ENCODE measurements at regions not wholly inside any gene's neighbourhood (a gene's known extent, or its start where the extent isn't known, plus 50 kb on each side); places are given as distances from the start of the nearest gene placed in this dataset.
A peak's percentile ranks its signal among the peaks of the same experiment; 100 is the strongest.
"Not testable (repeated sequence)": the region's sequence is repeated elsewhere in the genome, so short reads cannot be mapped to it uniquely, and the experiment has no call there.

DNA sequence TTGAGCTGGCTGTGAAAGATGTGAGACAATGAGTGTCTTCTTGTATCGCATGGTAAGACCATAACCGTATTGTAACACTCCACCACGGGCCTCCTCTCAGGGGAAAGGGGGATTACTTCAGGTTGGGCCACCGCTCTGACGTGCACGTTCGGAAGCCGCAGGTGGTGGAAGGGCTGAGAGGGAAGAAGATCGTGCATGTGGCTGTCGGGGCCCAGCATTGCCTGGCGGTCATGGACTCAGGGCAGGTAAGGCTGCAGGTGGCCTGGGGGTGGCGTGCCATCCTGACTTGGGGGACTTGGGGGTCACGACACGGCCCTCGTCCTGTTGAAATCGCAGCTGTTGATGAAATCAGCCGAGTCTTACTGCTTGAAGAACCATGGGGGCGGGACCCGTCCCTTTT is 87.3 kb upstream of the FAN1 start:
- intact Hi-C loops (cut with DNase I), result no loop called here
- no peak for ATAC-seq

GRCh38 chr15:30823068-30823813 is 80.5 kb upstream of the FAN1 start:
- not testable (repeated sequence) for ATAC-seq
- 84 to 90% (median 87%) methylated on average over 14 to 15 of the region's 15 CpGs for WGBS, 3 donors
- H3K4me3 ChIP-seq, result peak overlapping the region; percentile 26

More for the DNA sequence above, 87.3 kb upstream of the FAN1 start:
- no peak for DNase-seq
- H3K4me3 ChIP-seq, result no peak overlapping the region
- no peaks in the 10 kb centered on the region for H3K4me1 ChIP-seq
- H3K9me3 ChIP-seq, result no peaks in the 10 kb centered on the region
- 80 to 86% (median 83%) methylated on average over 19 of the region's 19 CpGs for WGBS, 3 donors
- no peak overlapping the region for H3K27ac ChIP-seq
- H3K27me3 ChIP-seq (ENCODE audit: insufficient read depth in 3 of 3, low read length in 2 of 3), result no peaks in the 10 kb centered on the region
- TF ChIP-seq, protein P1, sequence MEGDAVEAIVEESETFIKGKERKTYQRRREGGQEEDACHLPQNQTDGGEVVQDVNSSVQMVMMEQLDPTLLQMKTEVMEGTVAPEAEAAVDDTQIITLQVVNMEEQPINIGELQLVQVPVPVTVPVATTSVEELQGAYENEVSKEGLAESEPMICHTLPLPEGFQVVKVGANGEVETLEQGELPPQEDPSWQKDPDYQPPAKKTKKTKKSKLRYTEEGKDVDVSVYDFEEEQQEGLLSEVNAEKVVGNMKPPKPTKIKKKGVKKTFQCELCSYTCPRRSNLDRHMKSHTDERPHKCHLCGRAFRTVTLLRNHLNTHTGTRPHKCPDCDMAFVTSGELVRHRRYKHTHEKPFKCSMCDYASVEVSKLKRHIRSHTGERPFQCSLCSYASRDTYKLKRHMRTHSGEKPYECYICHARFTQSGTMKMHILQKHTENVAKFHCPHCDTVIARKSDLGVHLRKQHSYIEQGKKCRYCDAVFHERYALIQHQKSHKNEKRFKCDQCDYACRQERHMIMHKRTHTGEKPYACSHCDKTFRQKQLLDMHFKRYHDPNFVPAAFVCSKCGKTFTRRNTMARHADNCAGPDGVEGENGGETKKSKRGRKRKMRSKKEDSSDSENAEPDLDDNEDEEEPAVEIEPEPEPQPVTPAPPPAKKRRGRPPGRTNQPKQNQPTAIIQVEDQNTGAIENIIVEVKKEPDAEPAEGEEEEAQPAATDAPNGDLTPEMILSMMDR (IDR thresholded peaks at IDR 0.05), result no peak
- H3K36me3 ChIP-seq (ENCODE audit: insufficient read depth in 1 of 2, low read depth in 1 of 2), result no peaks in the 10 kb centered on the region

DNA sequence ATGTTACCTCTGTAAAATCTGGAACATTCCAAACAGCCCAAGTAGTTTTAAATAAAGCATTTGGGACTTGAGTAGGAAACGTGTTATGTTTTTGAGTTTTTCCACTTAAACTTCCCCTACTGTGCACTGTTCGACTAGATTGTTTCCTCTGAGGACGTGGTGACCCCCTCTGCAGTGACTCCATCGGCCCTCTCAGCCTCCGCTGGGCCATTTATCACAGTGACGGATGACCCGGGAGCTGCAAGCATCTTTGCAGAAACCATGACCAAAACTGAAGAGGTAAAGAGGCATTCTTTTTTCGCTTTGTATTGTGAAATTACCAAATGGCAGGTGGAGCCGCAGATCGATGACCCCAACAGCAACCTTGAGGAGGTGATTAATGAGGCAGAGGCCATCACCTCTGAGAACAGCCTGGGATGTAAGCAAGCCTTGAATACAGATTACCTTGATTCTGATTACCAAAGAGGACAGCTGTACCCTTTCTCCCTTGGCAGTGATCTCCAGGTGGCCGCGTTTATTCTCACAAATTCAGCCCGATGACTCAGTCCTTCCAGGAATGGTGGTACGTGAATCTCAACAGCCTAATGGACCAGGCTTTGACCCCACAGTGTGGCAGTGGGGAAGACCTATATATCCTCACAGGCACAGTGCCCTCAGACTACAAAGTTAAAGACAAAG is 79.1 kb upstream of the FAN1 start:
- no peaks in the 10 kb centered on the region for H3K27me3 ChIP-seq (ENCODE audit: insufficient read depth in 3 of 3, low read length in 2 of 3)
- no peak overlapping the region for H3K4me3 ChIP-seq
- WGBS, 3 donors, result 45 to 55% (median 54%) methylated on average over 14 of the region's 14 CpGs
- no peak for ATAC-seq
- no peak overlapping the region for H3K27ac ChIP-seq
- H3K36me3 ChIP-seq (ENCODE audit: insufficient read depth in 1 of 2, low read depth in 1 of 2), result no peaks in the 10 kb centered on the region
- intact Hi-C loops (cut with DNase I), result no loop called here
- DNase-seq, result no peak
- TF ChIP-seq, protein P1 (IDR thresholded peaks at IDR 0.05), result no peak
- H3K4me1 ChIP-seq, result no peaks in the 10 kb centered on the region
- no peaks in the 10 kb centered on the region for H3K9me3 ChIP-seq

More at GRCh38 chr15:30823068-30823813, 80.5 kb upstream of the FAN1 start:
- H3K9me3 ChIP-seq; DNase-seq; H3K4me1 ChIP-seq; intact Hi-C loops (cut with DNase I); H3K27ac ChIP-seq; H3K27me3 ChIP-seq (ENCODE audit: insufficient read depth in 3 of 3, low read length in 2 of 3); H3K36me3 ChIP-seq (ENCODE audit: insufficient read depth in 1 of 2, low read depth in 1 of 2): not testable (repeated sequence)

DNA sequence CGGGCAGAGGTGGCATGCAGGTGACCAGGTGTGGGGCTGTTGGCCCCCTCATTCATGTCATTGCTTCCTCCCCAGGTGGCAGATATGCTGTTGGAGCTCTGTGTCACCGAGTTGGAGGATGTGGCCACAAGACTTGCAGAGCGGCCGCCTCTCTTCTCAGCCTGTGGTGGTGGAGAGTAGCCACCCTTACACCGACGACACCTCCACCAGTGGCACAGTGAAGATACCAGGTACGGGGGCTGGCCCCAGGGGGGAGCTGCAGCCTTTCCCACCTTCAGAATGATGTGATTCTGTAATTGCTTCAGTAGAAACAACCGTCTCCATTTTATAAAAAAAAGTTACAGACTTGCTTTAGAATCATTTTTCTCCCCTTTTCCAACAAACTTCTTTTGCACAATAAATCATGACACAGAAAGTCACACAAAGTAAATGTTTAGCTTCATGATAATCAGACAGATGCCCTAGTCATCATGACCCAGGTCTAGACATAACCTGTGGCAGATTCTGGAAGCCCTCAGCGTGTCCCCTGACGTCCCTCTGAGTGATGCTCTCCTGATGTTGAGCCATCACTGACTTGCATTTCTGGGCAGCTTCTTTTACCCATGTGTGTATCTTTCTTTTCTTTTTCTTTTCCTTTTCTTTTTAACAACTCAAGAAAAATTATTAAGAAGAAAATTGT is 76.0 kb upstream of the FAN1 start:
- Histone ChIP-seq H3K36me3 (ENCODE audit: insufficient read depth in 1 of 2, low read depth in 1 of 2) (no peaks in the 10 kb centered on the region), H3K27me3 (ENCODE audit: insufficient read depth in 3 of 3, low read length in 2 of 3) (no peaks in the 10 kb centered on the region), H3K4me3 (no peak overlapping the region), H3K4me1 (no peaks in the 10 kb centered on the region), H3K9me3 (peaks cover 3% of the 10 kb centered on the region), H3K27ac (no peak overlapping the region)
- DNase-seq (no peak), ATAC-seq (no peak)
- TF ChIP-seq, protein P1 (IDR thresholded peaks at IDR 0.05), result no peak
- intact Hi-C loops (cut with DNase I), result no loop called here
- WGBS, 3 donors, result 80 to 86% (median 81%) methylated on average over 10 of the region's 10 CpGs

- H3K9me3 ChIP-seq; H3K36me3 ChIP-seq (ENCODE audit: insufficient read depth in 1 of 2, low read depth in 1 of 2); H3K27ac ChIP-seq; H3K4me1 ChIP-seq; intact Hi-C loops (cut with DNase I); H3K27me3 ChIP-seq (ENCODE audit: insufficient read depth in 3 of 3, low read length in 2 of 3); ATAC-seq; H3K4me3 ChIP-seq; DNase-seq: not testable (repeated sequence)
- WGBS, 3 donors, result 21 to 55% (median 25%) methylated on average over 3 to 7 of the region's 8 CpGs
Measured at GRCh38 chr15:30828304-30828639, 75.4 kb upstream of the FAN1 start.
